CD14-positive monocyte (primary cell): ENCODE measurements at regions not wholly inside any gene's neighbourhood (a gene's known extent, or its start where the extent isn't known, plus 50 kb on each side); places are given as distances from the start of the nearest gene placed in this dataset.

Experiments used
- DNase-seq, 3 donors: peaks; one replicate each; pipeline ENCODE4 v3.0.0-alpha.2; 2011 to 2022
- H2AFZ ChIP-seq: 2 replicates; pipeline ENCODE4 v1.6.0; 2012; ENCODE audit warnings: mild to moderate bottlenecking, low read depth, low read length, inconsistent platforms; ENCODE audit not compliant: insufficient read depth, poor library complexity, severe bottlenecking
- H3K27ac ChIP-seq, 2 donors: 1 replicate in 1 of 2; 2 replicates in 1 of 2; pipeline ENCODE4 v1.5.1; 2012 to 2013; ENCODE audit warnings: low read length in 2 of 2, control low read depth in 1 of 2, inconsistent platforms in 1 of 2, low read depth in 1 of 2, mild to moderate bottlenecking in 1 of 2
- H3K27me3 ChIP-seq, 2 donors: one replicate each; pipeline versions ENCODE4 v1.6.0 to v1.6.1; 2011 to 2013; ENCODE audit warnings: low read length in 2 of 2; ENCODE audit not compliant: control insufficient read depth in 2 of 2, insufficient read depth in 2 of 2
- H3K36me3 ChIP-seq, 2 donors: replicated peaks in 1 of 2; 1 replicate in 1 of 2; 2 replicates in 1 of 2; pipeline versions ENCODE4 v1.5.1 to v1.6.1; 2012 to 2013; ENCODE audit warnings: low read length in 2 of 2, control low read depth in 1 of 2, inconsistent platforms in 1 of 2, mild to moderate bottlenecking in 1 of 2; ENCODE audit not compliant: insufficient read depth in 2 of 2, control insufficient read depth in 1 of 2
- H3K4me1 ChIP-seq, 2 donors: 1 replicate in 1 of 2; 2 replicates in 1 of 2; pipeline versions ENCODE4 v1.5.1 to v1.6.1; 2012 to 2013; ENCODE audit warnings: low read length in 2 of 2, control low read depth in 1 of 2, inconsistent platforms in 1 of 2, mild to moderate bottlenecking in 1 of 2, moderate library complexity in 1 of 2; ENCODE audit not compliant: insufficient read depth in 2 of 2, control insufficient read depth in 1 of 2
- H3K4me2 ChIP-seq: replicated peaks from 2 replicates; pipeline ENCODE3; 2012; ENCODE audit warnings: low read length, moderate library complexity, mild to moderate bottlenecking; ENCODE audit not compliant: poor library complexity, severe bottlenecking; ENCODE audit errors: extremely low read depth
- H3K4me3 ChIP-seq, 3 experiments: fragments of 200-600 bp in 1 of 3; sonication (generic) in 1 of 3; replicated peaks in 1 of 3; 1 replicate in 2 of 3; 2 replicates in 1 of 3; pipeline ENCODE4 v1.5.1; 2011 to 2013; ENCODE audit warnings: low read length in 3 of 3, mild to moderate bottlenecking in 3 of 3, control low read depth in 2 of 3, low read depth in 2 of 3, inconsistent platforms in 1 of 3, moderate library complexity in 1 of 3
- H3K79me2 ChIP-seq: 2 replicates; pipeline ENCODE4 v1.6.0; 2012; ENCODE audit warnings: mild to moderate bottlenecking, control low read depth, inconsistent platforms, low read length, moderate library complexity; ENCODE audit not compliant: insufficient read depth
- H3K9ac ChIP-seq: 2 replicates; pipeline ENCODE4 v1.6.0; 2017; ENCODE audit warnings: low read length, mild to moderate bottlenecking; ENCODE audit not compliant: insufficient read depth, poor library complexity, severe bottlenecking
- H3K9me3 ChIP-seq, 2 donors: replicated peaks in 1 of 2; 1 replicate in 1 of 2; 2 replicates in 1 of 2; pipeline versions ENCODE4 v1.5.1 to v1.6.1; 2012 to 2013; ENCODE audit warnings: low read length in 2 of 2, control low read depth in 1 of 2; ENCODE audit not compliant: control insufficient read depth in 1 of 2, insufficient read depth in 1 of 2
- H4K20me1 ChIP-seq: 2 replicates; pipeline ENCODE4 v1.6.0; 2012; ENCODE audit warnings: mild to moderate bottlenecking, low read length, control low read depth, moderate library complexity; ENCODE audit not compliant: insufficient read depth
- H3K27ac Mint-ChIP-seq, 7 donors: one replicate each; pipeline ENCODE4 v1.8.0; 2020; ENCODE audit warnings: mild to moderate bottlenecking in 7 of 7, mixed read lengths in 7 of 7, moderate library complexity in 6 of 7, inconsistent platforms in 2 of 7
- H3K27me3 Mint-ChIP-seq, 3 donors: one replicate each; pipeline ENCODE4 v1.8.0; 2021 to 2022; ENCODE audit warnings: low read depth in 3 of 3, mild to moderate bottlenecking in 3 of 3, mixed read lengths in 3 of 3, moderate library complexity in 3 of 3, inconsistent platforms in 1 of 3
- H3K36me3 Mint-ChIP-seq, 2 donors: one replicate each; pipeline ENCODE4 v1.8.0; 2020; ENCODE audit warnings: mixed read lengths in 2 of 2, inconsistent platforms in 1 of 2, mild to moderate bottlenecking in 1 of 2
- H3K4me1 Mint-ChIP-seq: one replicate; pipeline ENCODE4 v1.8.0; 2020; ENCODE audit warnings: mild to moderate bottlenecking, mixed read lengths
- H3K4me3 Mint-ChIP-seq, 2 donors: one replicate each; pipeline ENCODE4 v1.8.0; 2020; ENCODE audit warnings: mild to moderate bottlenecking in 2 of 2, mixed read lengths in 2 of 2, moderate library complexity in 1 of 2
- H3K9me3 Mint-ChIP-seq, 7 donors: one replicate each; pipeline ENCODE4 v1.8.0; 2020 to 2022; ENCODE audit warnings: mixed read lengths in 7 of 7, mild to moderate bottlenecking in 6 of 7, moderate library complexity in 6 of 7, inconsistent platforms in 2 of 7
- CTCF ChIP-seq: fragments of 200-600 bp; IDR thresholded peaks from one replicate; pipeline ENCODE4 v1.8.0; 2022; ENCODE audit warnings: antibody characterized with exemption, mild to moderate bottlenecking
- WGBS: methylation state at CpG from one replicate; pipeline ENCODE4 v1.1.5; 2013; ENCODE audit warnings: missing lambda C conversion rate; ENCODE audit not compliant: insufficient coverage; 5-methylcytosine and 5-hydroxymethylcytosine counted together
- intact Hi-C, 2 donors: fragments of 100-400 bp; cut with micrococcal nuclease; formaldehyde crosslinking; loops; one replicate each; pipeline versions ENCODE4 v1.15.0 to v1.15.1; 2023

- H3K27me3 ChIP-seq, result no peaks in the 10 kb centered on the region
- Mint-ChIP-seq H3K36me3 (no peaks in the 10 kb centered on the region), H3K27ac (no peak overlapping the region), H3K4me1 (no peaks in the 10 kb centered on the region), H3K27me3 (peaks cover 0 to 1% (median 0%) of the 10 kb centered on the region in 3 donors), H3K4me3 (no peak overlapping the region), H3K9me3 (peaks cover 0 to 2% (median 0%) of the 10 kb centered on the region in 7 donors)
- DNase-seq, result no peak
- no peak overlapping the region for H3K4me2 ChIP-seq
- no peaks in the 10 kb centered on the region for H3K36me3 ChIP-seq
- no peaks in the 10 kb centered on the region for H3K9me3 ChIP-seq
- no peak overlapping the region for H3K9ac ChIP-seq
- WGBS, result no CpG with 5 or more reads among the region's 1 CpG
- no peak overlapping the region for H3K4me3 ChIP-seq
- H3K4me1 ChIP-seq, result no peaks in the 10 kb centered on the region
- no peaks in the 10 kb centered on the region for H4K20me1 ChIP-seq
- H2AFZ ChIP-seq, result no peak overlapping the region
- no peak for TF ChIP-seq CTCF
- no peak overlapping the region for H3K27ac ChIP-seq
- no peaks in the 10 kb centered on the region for H3K79me2 ChIP-seq
- intact Hi-C loops, result no loop called here
Observed at GRCh38 chr1:168960114-168960513, 146.4 kb upstream of the ATP1B1 start.

GRCh38 chr1:168960595-168960994 is 145.9 kb upstream of the ATP1B1 start:
- Histone ChIP-seq H3K4me2 (no peak overlapping the region), H3K9me3 (no peaks in the 10 kb centered on the region), H3K4me1 (no peaks in the 10 kb centered on the region), H3K9ac (no peak overlapping the region), H4K20me1 (no peaks in the 10 kb centered on the region), H3K27me3 (no peaks in the 10 kb centered on the region), H3K36me3 (no peaks in the 10 kb centered on the region), H2AFZ (no peak overlapping the region), H3K79me2 (no peaks in the 10 kb centered on the region), H3K27ac (no peak overlapping the region), H3K4me3 (no peak overlapping the region)
- DNase-seq, result no peak
- Mint-ChIP-seq H3K36me3 (no peaks in the 10 kb centered on the region), H3K27ac (no peak overlapping the region), H3K4me1 (no peaks in the 10 kb centered on the region), H3K27me3 (peaks cover 0 to 1% (median 0%) of the 10 kb centered on the region in 3 donors), H3K9me3 (peaks cover 0 to 2% (median 0%) of the 10 kb centered on the region in 7 donors), H3K4me3 (no peak overlapping the region)
- WGBS, result 83% methylated on average over 1 of the region's 1 CpG
- intact Hi-C loops, result no loop called here
- no peak for TF ChIP-seq CTCF
